GM18870 (cell line): ENCODE measurements at regions not wholly inside any gene's neighbourhood (a gene's known extent, or its start where the extent isn't known, plus 50 kb on each side); places are given as distances from the start of the nearest gene placed in this dataset.
"Not testable (repeated sequence)": the region's sequence is repeated elsewhere in the genome, so short reads cannot be mapped to it uniquely, and the experiment has no call there.

Experiments used
- ATAC-seq: cut with Tn5 transposase; IDR thresholded peaks from one replicate; pipeline ENCODE4 v1.9.1; 2021; ENCODE audit warnings: moderate library complexity; ENCODE audit not compliant: unreplicated experiment

GRCh38 chr19:28067882-28068281 is 1145.1 kb downstream of the UQCRFS1 start:
- ATAC-seq: no peak

- no peak for ATAC-seq
Observed at GRCh38 chr19:28066988-28067387, 1146.0 kb downstream of the UQCRFS1 start.

GRCh38 chr19:28066161-28066560 is 1146.8 kb downstream of the UQCRFS1 start:
- no peak for ATAC-seq

- ATAC-seq: no peak
Observed at GRCh38 chr19:28065026-28065425, 1147.9 kb downstream of the UQCRFS1 start.

- no peak for ATAC-seq
Observed at GRCh38 chr19:28063702-28064101, 1149.2 kb downstream of the UQCRFS1 start.

- ATAC-seq: no peak
Observed at GRCh38 chr19:28061111-28061510, 1151.8 kb downstream of the UQCRFS1 start.

- ATAC-seq: not testable (repeated sequence)
Observed at GRCh38 chr19:28057026-28057425, 1155.9 kb downstream of the UQCRFS1 start.

DNA sequence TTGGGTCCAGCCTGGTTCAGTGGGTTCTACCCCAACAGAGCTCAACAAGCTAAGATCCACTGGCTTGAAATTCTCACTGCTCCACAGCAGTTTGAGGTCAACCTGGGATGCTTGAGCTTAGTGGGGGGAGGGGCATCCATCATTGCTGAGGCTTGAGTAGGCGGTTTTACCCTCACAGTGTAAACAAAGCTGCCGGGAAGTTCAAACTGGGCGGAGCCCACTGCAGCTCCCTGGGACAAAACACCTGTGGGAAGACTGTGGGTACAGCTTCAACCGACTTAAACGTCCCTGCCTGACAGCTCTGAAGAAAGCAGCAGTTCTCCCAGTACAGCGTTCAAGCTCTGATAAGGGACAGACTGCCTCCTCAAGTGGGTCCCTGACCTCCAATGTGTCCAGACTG is 1161.9 kb downstream of the UQCRFS1 start:
- ATAC-seq: no peak

GRCh38 chr19:28049875-28050274 is 1163.1 kb downstream of the UQCRFS1 start:
- no peak for ATAC-seq

GRCh38 chr19:28046932-28047331 is 1166.0 kb downstream of the UQCRFS1 start:
- ATAC-seq: no peak

- no peak for ATAC-seq
Observed at GRCh38 chr19:28045621-28046020, 1167.3 kb downstream of the UQCRFS1 start.

- no peak for ATAC-seq
Observed at GRCh38 chr19:28044477-28044876, 1168.5 kb downstream of the UQCRFS1 start.

GRCh38 chr19:28042516-28042915 is 1170.4 kb downstream of the UQCRFS1 start:
- no peak for ATAC-seq

GRCh38 chr19:28039677-28040381 is 1173.1 kb downstream of the UQCRFS1 start:
- no peak for ATAC-seq

DNA sequence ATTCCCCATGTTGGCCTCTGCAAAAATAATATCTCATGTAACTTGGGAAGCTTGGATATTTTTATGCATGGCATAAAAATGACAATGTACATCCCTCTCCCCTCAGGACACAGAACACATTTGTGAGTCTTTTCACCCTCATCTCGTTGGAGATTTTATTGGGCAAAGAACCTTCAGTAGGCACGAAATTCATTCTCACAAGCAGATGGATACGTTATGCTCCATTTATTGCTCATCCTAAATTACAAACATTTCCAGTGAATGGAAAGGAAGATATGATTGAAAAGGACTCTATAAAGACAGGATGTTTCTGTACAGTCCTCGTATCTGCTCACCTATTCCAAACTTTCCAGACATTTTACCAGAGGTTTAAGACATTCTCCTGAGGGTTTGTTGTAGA is 1175.8 kb downstream of the UQCRFS1 start:
- no peak for ATAC-seq

- ATAC-seq: no peak
Observed at GRCh38 chr19:28036486-28036885, 1176.5 kb downstream of the UQCRFS1 start.

DNA sequence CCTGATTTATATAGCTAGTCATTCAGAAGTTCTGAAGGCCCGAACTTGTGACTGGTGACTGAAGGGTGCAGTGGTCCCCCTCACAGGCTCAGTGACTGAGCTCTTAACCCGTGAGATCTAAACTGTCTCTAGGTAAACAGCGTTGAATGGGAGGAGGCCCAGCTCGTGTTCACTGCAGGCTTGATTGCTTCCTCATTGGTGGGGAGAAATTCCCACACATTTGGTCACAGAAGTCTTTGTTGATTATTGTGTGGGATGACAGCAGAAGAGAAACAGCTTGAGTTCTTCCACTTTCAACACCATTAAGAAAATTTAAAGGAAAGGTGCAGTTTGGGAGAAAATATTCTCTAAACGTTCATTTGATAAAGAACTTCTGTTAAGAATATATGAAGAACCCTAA is 1178.0 kb downstream of the UQCRFS1 start:
- ATAC-seq: no peak

- ATAC-seq: no peak
Observed at GRCh38 chr19:28028881-28029444, 1184.0 kb downstream of the UQCRFS1 start.

DNA sequence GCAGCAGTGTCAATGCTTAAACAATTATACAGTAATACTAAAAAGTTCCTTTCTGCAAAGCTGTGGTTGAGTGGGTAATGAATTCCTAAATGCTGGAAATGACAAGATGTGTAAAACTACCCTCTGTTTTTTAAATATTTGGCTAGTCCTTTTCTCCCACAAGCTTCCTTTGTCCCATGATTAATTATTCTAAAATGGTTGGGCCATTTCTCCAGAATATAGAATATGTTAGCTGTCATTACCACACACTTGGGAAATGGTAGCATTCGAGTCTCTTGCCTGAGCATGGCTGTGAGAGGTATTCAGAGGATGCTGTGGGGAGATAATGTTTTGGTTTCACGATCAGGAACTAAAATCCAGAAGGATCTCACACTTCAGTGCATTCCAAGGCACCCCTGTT is 1185.8 kb downstream of the UQCRFS1 start:
- ATAC-seq: no peak

- ATAC-seq: no peak
Observed at GRCh38 chr19:28026636-28027035, 1186.3 kb downstream of the UQCRFS1 start.

DNA sequence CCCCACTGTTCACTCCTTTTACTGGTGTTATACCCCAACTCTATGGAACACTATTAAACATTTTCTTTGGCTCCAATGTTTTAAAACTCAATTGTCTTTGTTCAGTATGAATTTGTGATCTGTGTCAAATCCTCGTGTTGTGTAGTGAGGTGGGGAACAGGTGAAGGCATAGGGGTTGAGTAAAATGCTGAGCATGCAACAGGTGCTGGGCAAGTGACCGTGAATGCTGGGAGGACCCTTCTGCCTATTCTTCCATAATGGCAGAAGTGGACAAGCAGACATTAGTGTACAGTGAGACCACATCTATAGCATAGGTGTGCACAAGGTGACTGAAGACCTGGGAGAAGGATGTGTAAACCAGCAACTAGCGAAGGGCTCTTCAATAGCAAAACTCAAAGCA is 1188.0 kb downstream of the UQCRFS1 start:
- no peak for ATAC-seq

DNA sequence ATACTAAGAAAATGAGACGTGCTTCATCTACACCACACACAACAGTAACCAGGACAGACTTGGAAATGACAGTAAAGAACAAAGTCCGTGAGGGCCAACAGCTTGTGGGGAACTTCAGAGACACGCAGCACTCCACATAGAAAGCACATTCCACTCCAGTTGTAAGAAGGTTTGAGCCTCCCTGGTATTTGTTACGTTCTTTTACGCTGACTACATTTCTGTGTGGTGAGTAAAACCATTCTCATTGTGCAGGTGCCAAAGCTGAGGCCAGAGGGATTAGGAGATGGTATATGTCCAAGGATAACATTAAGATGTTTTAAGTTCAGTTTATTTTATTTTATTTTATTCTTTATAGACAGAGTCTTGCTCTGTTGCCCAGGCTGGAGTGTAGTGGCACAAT is 1189.9 kb downstream of the UQCRFS1 start:
- ATAC-seq: no peak

DNA sequence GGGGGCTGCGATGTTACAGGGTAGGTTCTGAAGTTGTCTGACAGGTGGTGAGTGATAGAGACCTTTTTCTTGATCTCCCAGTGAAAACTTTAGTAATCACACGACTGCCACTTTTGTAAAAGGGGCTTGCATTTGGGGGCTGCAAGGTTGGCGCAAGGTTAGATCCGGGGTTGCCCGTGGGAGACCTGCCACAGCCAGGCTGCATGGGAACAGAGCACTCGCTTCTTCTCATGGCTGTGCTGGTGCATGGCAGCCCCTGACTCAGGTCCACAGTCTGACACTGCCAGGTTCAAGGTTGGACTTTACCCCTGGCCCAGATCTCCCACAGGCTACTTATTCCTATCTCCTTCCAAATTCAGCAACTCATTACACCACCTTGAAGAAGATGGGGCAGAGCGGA is 1190.4 kb downstream of the UQCRFS1 start:
- no peak for ATAC-seq
